T-helper 1 cell treated with Interleukin-12 subunit alpha and Interleukin-12 subunit beta and Interleukin-4 antibody, amounts not matched to agents 30 μg/mL and 1 μg/mL, for 36 hours (primary cell): ENCODE measurements at regions not wholly inside any gene's neighbourhood (a gene's known extent, or its start where the extent isn't known, plus 50 kb on each side); places are given as distances from the start of the nearest gene placed in this dataset.

Source experiments
- H3K27ac Mint-ChIP-seq: one replicate; pipeline ENCODE4 v1.8.0; 2021; ENCODE audit warnings: mild to moderate bottlenecking, mixed read lengths
- H3K27me3 Mint-ChIP-seq: one replicate; pipeline ENCODE4 v1.8.0; 2021; ENCODE audit warnings: low read depth, mixed read lengths
- H3K36me3 Mint-ChIP-seq: one replicate; pipeline ENCODE4 v1.8.0; 2021; ENCODE audit warnings: low read depth, mixed read lengths
- H3K4me1 Mint-ChIP-seq: one replicate; pipeline ENCODE4 v1.8.0; 2021; ENCODE audit warnings: low read depth, mixed read lengths
- H3K4me3 Mint-ChIP-seq: one replicate; pipeline ENCODE4 v1.8.0; 2021; ENCODE audit warnings: mild to moderate bottlenecking, moderate library complexity, mixed read lengths
- H3K9me3 Mint-ChIP-seq: one replicate; pipeline ENCODE4 v1.8.0; 2021; ENCODE audit warnings: mixed read lengths

GRCh38 chr22:48186146-48186790, 1423.8 kb downstream of the TBC1D22A start:
- Mint-ChIP-seq H3K36me3 (no peaks in the 10 kb centered on the region), H3K4me3 (no peak overlapping the region), H3K27ac (no peak overlapping the region), H3K9me3 (peaks cover 2% of the 10 kb centered on the region), H3K4me1 (peaks cover 2% of the 10 kb centered on the region), H3K27me3 (no peaks in the 10 kb centered on the region)

GRCh38 chr22:48185071-48186055, 1422.9 kb downstream of the TBC1D22A start:
- Mint-ChIP-seq H3K36me3 (no peaks in the 10 kb centered on the region), H3K27ac (no peak overlapping the region), H3K27me3 (no peaks in the 10 kb centered on the region), H3K4me3 (no peak overlapping the region), H3K9me3 (no peaks in the 10 kb centered on the region), H3K4me1 (peaks cover 2% of the 10 kb centered on the region)

- H3K9me3 Mint-ChIP-seq, result no peaks in the 10 kb centered on the region
- no peak overlapping the region for H3K4me3 Mint-ChIP-seq
- no peaks in the 10 kb centered on the region for H3K36me3 Mint-ChIP-seq
- H3K27ac Mint-ChIP-seq, result no peak overlapping the region
- no peaks in the 10 kb centered on the region for H3K27me3 Mint-ChIP-seq
- H3K4me1 Mint-ChIP-seq, result no peaks in the 10 kb centered on the region
Observed at GRCh38 chr22:48182846-48183805, 1420.7 kb downstream of the TBC1D22A start.

GRCh38 chr22:48182031-48182430, 1419.6 kb downstream of the TBC1D22A start:
- Mint-ChIP-seq H3K4me3 (no peak overlapping the region), H3K36me3 (no peaks in the 10 kb centered on the region), H3K27me3 (no peaks in the 10 kb centered on the region), H3K27ac (no peak overlapping the region), H3K9me3 (no peaks in the 10 kb centered on the region), H3K4me1 (no peaks in the 10 kb centered on the region)

- Mint-ChIP-seq H3K4me1 (no peaks in the 10 kb centered on the region), H3K27me3 (no peaks in the 10 kb centered on the region), H3K27ac (no peak overlapping the region), H3K9me3 (no peaks in the 10 kb centered on the region), H3K36me3 (no peaks in the 10 kb centered on the region), H3K4me3 (no peak overlapping the region)
Observed at GRCh38 chr22:48181263-48181955, 1419.0 kb downstream of the TBC1D22A start.

GRCh38 chr22:48180631-48181030, 1418.2 kb downstream of the TBC1D22A start:
- Mint-ChIP-seq H3K36me3 (no peaks in the 10 kb centered on the region), H3K4me1 (no peaks in the 10 kb centered on the region), H3K27ac (no peak overlapping the region), H3K27me3 (no peaks in the 10 kb centered on the region), H3K9me3 (no peaks in the 10 kb centered on the region), H3K4me3 (no peak overlapping the region)

- Mint-ChIP-seq H3K27me3 (no peaks in the 10 kb centered on the region), H3K27ac (no peak overlapping the region), H3K4me3 (no peak overlapping the region), H3K4me1 (no peaks in the 10 kb centered on the region), H3K36me3 (no peaks in the 10 kb centered on the region), H3K9me3 (no peaks in the 10 kb centered on the region)
Observed at GRCh38 chr22:48179571-48180546, 1417.4 kb downstream of the TBC1D22A start.

GRCh38 chr22:48178536-48178935, 1416.1 kb downstream of the TBC1D22A start:
- Mint-ChIP-seq H3K4me1 (no peaks in the 10 kb centered on the region), H3K27ac (no peak overlapping the region)

GRCh38 chr22:48177631-48178030, 1415.2 kb downstream of the TBC1D22A start:
- no peaks in the 10 kb centered on the region for H3K4me1 Mint-ChIP-seq
- H3K4me3 Mint-ChIP-seq, result no peak overlapping the region
- H3K36me3 Mint-ChIP-seq, result no peaks in the 10 kb centered on the region
- H3K27ac Mint-ChIP-seq, result no peak overlapping the region
- H3K27me3 Mint-ChIP-seq, result no peaks in the 10 kb centered on the region
- H3K9me3 Mint-ChIP-seq, result no peaks in the 10 kb centered on the region

More at GRCh38 chr22:48178536-48178935, 1416.1 kb downstream of the TBC1D22A start:
- H3K36me3 Mint-ChIP-seq, result no peaks in the 10 kb centered on the region
- no peak overlapping the region for H3K4me3 Mint-ChIP-seq
- no peaks in the 10 kb centered on the region for H3K9me3 Mint-ChIP-seq
- H3K27me3 Mint-ChIP-seq, result no peaks in the 10 kb centered on the region

GRCh38 chr22:48175721-48176120, 1413.3 kb downstream of the TBC1D22A start:
- no peaks in the 10 kb centered on the region for H3K4me1 Mint-ChIP-seq
- no peaks in the 10 kb centered on the region for H3K9me3 Mint-ChIP-seq
- no peak overlapping the region for H3K4me3 Mint-ChIP-seq
- H3K27ac Mint-ChIP-seq, result no peak overlapping the region
- H3K36me3 Mint-ChIP-seq, result no peaks in the 10 kb centered on the region
- no peaks in the 10 kb centered on the region for H3K27me3 Mint-ChIP-seq

GRCh38 chr22:48173773-48174160, 1411.3 kb downstream of the TBC1D22A start:
- Mint-ChIP-seq H3K4me1 (no peaks in the 10 kb centered on the region), H3K9me3 (no peaks in the 10 kb centered on the region), H3K36me3 (no peaks in the 10 kb centered on the region), H3K27ac (no peak overlapping the region), H3K4me3 (no peak overlapping the region), H3K27me3 (no peaks in the 10 kb centered on the region)

- Mint-ChIP-seq H3K27ac (no peak overlapping the region), H3K4me1 (no peaks in the 10 kb centered on the region), H3K36me3 (no peaks in the 10 kb centered on the region), H3K9me3 (no peaks in the 10 kb centered on the region), H3K4me3 (no peak overlapping the region), H3K27me3 (no peaks in the 10 kb centered on the region)
Observed at GRCh38 chr22:48173061-48173772, 1410.8 kb downstream of the TBC1D22A start.
